HG02981 (cell line): ENCODE measurements at regions not wholly inside any gene's neighbourhood (a gene's known extent, or its start where the extent isn't known, plus 50 kb on each side); places are given as distances from the start of the nearest gene placed in this dataset.

Experiments used
- ATAC-seq: cut with Tn5 transposase; IDR thresholded peaks from one replicate; pipeline ENCODE4 v1.9.1; 2021; ENCODE audit warnings: mild to moderate bottlenecking, moderate library complexity; ENCODE audit not compliant: unreplicated experiment

GRCh38 chr4:12595986-12596385 lies 888.2 kb downstream of the RAB28 start:
- ATAC-seq = no peak

GRCh38 chr4:12595489-12595888 lies 888.7 kb downstream of the RAB28 start:
- ATAC-seq = no peak

- ATAC-seq = no peak
Observed at GRCh38 chr4:12588582-12588981, 895.6 kb downstream of the RAB28 start.

GRCh38 chr4:12586242-12587006 lies 897.7 kb downstream of the RAB28 start:
- ATAC-seq = no peak

- ATAC-seq = no peak
Observed at GRCh38 chr4:12584116-12584875, 899.8 kb downstream of the RAB28 start.

GRCh38 chr4:12583275-12583674 lies 900.9 kb downstream of the RAB28 start:
- ATAC-seq = no peak

GRCh38 chr4:12580787-12581186 lies 903.4 kb downstream of the RAB28 start:
- ATAC-seq = no peak

DNA sequence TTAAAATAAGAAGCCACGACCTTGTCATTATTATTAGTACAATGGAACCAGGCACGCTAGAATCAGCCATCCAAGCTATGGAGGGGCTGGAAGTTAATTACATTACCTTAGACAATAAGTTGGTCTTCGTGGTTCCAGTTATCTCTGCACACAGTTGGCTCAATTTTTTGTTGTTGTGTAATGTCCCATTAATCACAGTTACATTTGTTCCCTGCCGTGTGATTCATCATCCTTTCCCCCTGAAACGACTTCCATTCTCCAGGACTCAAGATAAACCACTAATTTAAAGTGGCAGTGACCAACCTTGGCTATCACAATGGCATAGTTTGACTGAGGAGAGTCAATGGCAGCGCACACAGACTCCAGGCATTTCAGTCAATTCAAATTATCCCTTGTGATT lies 905.0 kb downstream of the RAB28 start:
- no peak for ATAC-seq

- no peak for ATAC-seq
Observed at GRCh38 chr4:12576409-12576808, 907.7 kb downstream of the RAB28 start.

DNA sequence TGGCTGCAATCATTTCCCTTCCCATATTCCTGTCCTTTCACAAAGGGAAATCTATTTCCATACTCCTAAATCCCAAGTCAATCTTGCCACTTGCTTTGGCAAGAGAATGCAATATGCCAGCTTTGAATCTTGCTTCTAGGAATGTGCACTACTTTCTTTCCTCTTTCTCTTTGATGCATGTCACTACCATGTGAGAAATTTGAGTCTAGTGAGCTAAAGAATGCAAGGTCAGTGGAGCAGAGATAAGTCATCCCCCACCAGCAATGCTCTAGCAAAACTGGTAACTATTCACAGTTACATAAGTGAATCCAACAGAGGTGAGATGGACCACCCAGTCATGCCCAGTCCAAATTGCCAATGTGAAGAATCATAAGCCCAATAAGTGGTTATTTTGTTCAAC lies 910.4 kb downstream of the RAB28 start:
- ATAC-seq = no peak

- no peak for ATAC-seq
Observed at GRCh38 chr4:12562476-12563140, 921.5 kb downstream of the RAB28 start.

- no peak for ATAC-seq
Observed at GRCh38 chr4:12562021-12562420, 922.1 kb downstream of the RAB28 start.

DNA sequence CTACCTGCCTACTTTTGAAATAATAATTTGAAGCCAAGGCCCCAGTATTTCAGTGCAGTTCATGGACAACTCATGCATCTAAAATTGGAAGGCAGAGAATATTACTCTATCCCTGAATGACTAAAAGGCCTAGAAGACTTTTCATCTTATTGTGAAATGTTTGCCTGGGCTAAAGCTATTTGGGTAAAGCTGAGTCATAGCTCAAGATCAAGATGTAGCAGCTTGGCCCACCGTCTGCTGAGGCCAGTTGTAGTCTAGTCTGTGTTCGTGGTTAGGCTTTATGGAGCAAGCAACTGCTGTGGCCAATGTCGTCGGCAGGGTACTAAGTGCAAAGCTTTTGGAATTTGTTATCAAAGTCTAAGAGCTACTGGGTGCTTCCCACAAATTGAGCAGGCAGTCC lies 929.1 kb downstream of the RAB28 start:
- ATAC-seq = no peak

- ATAC-seq = no peak
Observed at GRCh38 chr4:12548678-12549077, 935.5 kb downstream of the RAB28 start.

DNA sequence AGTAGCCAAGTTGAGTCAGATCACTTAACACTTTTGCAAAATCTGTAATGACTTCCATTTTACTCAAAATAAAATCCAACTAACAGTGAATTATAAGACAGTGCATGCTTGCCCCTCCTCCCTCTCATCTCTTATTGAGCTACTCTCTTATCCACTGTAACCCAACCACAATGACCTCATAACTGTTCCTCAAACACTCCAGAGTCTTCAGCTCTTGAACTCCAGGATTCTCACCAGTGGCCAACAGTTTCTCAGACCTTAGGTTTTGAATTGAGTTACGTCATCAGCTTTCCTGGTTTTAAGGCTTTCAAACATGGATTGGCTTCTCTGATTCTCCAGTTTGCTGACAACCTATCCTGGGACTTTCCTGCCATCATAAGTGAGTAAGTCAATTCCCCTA lies 938.3 kb downstream of the RAB28 start:
- ATAC-seq = no peak

DNA sequence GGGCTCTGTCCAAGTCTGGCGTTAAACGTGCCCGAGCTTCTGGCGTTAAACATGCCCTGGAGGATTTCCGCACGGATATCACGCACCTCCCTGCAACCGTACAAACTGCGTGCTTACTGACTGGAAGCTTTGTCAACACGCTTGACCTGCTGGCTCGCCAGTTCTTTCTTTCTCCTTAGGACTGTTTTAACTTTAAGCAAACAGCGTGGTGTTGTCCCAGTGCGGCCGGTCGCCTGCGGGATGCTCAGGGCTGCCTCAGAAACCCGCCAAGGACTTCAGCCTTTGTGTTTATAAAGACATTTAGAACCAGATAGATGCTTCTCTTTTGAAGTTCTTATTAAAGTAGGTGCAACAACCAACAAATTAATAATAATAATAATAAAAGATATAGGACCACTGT lies 946.0 kb downstream of the RAB28 start:
- no peak for ATAC-seq

DNA sequence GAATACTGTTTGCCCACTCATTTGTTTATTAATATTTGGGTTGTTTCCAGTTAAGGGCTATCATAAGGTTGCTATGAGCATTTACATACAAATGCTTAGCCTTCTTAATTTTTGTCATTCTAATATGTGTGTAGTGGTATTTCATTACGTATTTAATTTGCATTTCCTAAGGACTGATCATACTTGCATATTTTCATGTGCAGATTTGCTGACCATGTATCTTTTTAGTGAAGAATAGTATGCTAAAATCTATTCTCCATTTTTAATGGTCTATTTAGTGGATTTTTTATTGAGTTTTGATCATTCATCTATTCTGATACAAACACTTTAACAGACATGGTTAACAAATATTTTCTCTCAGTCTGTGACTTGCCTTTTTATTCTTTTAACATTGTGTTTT lies 949.5 kb downstream of the RAB28 start:
- ATAC-seq = no peak

GRCh38 chr4:12519426-12519825 lies 964.7 kb downstream of the RAB28 start:
- no peak for ATAC-seq

DNA sequence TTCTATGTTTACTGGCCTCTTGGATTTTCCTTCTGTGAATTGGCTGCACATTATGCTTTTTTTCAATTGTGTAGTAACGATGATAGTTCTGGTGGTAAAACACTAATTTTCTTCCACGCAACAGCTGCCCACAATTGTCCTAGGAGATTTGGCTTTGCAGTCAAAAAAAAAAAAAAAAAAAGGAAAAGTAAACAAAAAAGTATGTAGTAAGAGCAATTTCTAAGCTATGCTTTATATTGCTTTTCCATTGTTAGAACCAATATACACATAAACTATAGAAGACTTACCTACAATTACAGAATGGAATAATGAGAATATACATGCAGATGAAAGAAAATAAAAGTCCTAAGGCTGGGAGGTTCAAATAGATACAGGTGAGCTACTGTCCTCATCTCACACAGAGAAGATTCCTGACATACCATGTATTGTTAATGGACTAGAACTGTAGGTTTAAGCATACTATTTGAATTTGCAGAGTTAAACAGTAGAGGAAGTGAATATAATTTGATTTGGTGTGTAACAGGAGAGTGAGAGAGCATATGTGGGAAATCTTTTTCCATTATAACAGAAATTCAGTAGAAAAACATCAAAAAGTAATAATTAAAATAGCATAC lies 976.2 kb downstream of the RAB28 start:
- no peak for ATAC-seq

- no peak for ATAC-seq
Observed at GRCh38 chr4:12500409-12500808, 983.7 kb downstream of the RAB28 start.

DNA sequence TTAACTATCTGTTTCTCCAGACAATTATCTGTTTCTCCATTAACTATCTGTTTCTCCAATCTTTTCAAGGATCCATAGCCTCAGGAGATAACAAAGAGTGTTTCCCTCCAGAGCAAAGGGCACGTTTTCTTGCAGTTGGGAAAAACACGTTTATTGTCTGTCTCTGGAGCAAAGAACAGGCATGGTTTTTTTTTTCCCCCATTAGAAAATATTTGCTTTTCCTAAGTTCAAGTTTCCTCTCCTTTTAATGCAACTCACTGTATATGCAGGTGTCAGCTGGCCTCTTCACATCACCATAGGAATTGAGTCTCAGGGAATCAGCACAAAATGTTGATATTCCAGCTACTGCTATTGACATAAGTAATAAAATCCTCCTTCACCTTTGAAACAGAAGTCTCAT lies 984.4 kb downstream of the RAB28 start:
- no peak for ATAC-seq
